Iris pigment epithelial cell (primary cell): ENCODE measurements at regions not wholly inside any gene's neighbourhood (a gene's known extent, or its start where the extent isn't known, plus 50 kb on each side); places are given as distances from the start of the nearest gene placed in this dataset.
"Not testable (repeated sequence)": the region's sequence is repeated elsewhere in the genome, so short reads cannot be mapped to it uniquely, and the experiment has no call there.

Experiments
- DNase-seq: peaks from one replicate; pipeline ENCODE4 v3.0.0-alpha.2; 2011; ENCODE audit warnings: low read depth

GRCh38 chr5:176748073-176748966, 62.0 kb upstream of the UNC5A start:
- no peak for DNase-seq

- DNase-seq: no peak
These were observed 61.1 kb upstream of the UNC5A start for GRCh38 chr5:176748967-176749935.

- DNase-seq: no peak
These were observed 60.2 kb upstream of the UNC5A start for GRCh38 chr5:176750144-176750543.

GRCh38 chr5:176754376-176754973, 55.9 kb upstream of the UNC5A start:
- DNase-seq: peak; percentile 7

- DNase-seq: not testable (repeated sequence)
These were observed 54.8 kb upstream of the UNC5A start for GRCh38 chr5:176755593-176755992.

GRCh38 chr5:176757569-176757968, 52.8 kb upstream of the UNC5A start:
- DNase-seq: not testable (repeated sequence)
